NCI-H226 (cell line): ENCODE measurements at regions not wholly inside any gene's neighbourhood (a gene's known extent, or its start where the extent isn't known, plus 50 kb on each side); places are given as distances from the start of the nearest gene placed in this dataset.
"Not testable (repeated sequence)": the region's sequence is repeated elsewhere in the genome, so short reads cannot be mapped to it uniquely, and the experiment has no call there.

ENCODE experiments used
- DNase-seq: peaks from one replicate; pipeline ENCODE4 v3.0.0-alpha.2; 2015

DNA sequence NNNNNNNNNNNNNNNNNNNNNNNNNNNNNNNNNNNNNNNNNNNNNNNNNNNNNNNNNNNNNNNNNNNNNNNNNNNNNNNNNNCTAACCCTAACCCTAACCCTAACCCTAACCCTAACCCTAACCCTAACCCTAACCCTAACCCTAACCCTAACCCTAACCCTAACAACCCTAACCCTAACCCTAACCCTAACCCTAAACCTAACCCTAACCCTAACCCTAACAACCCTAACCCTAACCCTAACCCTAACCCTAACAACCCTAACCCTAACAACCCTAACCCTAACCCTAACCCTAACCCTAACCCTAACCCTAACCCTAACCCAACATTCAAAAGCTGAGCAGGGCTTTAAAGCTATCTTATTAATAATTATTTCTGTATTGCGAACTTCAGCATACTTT, 182.5 kb upstream of the FAM20C start:
- not testable (repeated sequence) for DNase-seq

DNA sequence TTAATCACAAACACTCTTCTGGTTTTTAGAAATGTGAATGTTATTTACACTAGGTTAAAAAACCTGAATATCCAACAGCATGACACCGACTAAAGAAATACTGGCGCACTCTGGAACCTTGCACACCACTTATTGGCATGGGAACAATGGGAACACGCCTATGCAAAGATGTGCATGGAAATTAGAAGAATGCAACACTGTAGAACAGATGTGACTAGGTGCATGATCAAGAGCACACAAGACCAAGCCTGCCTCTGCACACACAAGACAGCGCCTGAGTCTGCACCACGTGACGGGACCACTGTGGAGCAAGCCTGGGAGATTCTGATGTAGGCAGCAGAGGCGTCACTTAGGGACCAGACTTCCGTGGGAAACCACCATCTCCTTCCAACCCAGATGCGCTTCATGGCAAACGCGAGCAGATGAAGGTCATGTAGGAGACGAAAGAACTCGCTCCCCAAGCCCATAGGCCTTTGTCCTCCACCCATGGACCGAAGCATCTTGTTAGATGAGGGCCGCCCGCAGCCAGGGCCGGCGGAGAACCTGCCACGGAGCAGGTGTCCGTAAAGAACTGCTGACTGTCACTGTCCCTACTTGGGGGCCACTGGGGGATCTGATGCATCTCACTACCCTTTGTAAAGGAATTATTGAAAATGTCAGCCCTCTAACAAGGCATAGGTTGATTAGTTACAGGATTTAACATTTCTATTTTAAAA, 159.6 kb upstream of the FAM20C start:
- DNase-seq = not testable (repeated sequence)

DNA sequence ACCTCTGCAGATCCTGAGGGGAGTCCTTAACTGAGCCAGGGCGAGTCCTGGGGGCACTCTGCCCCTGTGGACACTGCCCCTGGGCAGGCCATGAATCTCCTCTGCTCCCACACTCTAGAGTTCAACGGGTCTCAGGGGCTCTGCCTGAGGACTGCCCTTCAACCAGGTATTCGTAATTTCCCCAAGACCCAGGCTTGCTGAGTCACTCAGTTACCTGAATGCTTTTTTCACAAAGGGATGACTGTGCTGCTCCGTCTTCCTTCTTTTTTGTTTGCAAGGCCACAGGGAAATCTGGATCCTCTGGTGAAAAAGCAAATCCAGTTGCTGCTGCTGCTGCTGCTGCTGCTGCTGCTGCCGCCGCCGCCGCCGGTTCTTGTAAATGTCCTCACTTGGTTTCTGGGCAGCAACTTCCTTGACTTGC, 157.2 kb upstream of the FAM20C start:
- not testable (repeated sequence) for DNase-seq

DNA sequence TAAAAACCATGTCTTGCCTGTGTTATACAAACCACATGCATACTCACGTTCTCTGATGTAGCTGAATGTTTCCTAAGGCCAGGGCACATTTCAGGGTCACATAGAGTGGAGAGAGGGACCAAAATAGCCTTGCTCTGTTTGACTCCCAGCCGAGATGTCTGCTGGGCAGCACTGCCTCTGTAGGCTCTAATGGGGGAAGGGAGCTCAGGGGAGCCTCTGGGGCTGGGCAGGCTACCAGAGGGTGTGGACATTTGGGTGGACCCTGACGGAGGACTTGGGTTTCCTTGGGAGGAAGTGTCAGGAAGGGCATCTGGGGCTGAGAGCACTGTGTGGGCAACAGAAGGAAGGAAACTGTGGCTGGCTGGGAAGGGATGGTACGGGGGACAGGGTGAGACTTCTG, 155.8 kb upstream of the FAM20C start:
- not testable (repeated sequence) for DNase-seq

DNA sequence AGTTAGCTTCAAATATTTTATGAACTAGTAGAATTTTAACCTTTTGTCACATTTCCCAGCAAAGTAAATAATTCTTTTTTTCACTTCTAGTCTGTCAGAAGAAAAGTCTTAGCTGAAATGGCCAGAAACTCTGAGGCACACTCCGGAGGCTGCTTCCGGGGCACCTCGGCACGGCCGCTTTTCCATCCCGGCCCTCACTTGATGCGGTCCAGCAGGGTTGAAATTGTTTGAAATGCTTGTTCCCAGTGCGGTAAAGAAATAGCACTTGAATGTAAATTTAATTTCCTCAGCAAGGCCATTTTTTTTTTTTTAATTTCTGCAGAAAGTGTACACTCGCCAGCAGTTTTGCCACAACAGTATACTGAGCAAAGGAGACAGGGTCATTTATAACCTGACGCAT, 154.7 kb upstream of the FAM20C start:
- DNase-seq = not testable (repeated sequence)

DNA sequence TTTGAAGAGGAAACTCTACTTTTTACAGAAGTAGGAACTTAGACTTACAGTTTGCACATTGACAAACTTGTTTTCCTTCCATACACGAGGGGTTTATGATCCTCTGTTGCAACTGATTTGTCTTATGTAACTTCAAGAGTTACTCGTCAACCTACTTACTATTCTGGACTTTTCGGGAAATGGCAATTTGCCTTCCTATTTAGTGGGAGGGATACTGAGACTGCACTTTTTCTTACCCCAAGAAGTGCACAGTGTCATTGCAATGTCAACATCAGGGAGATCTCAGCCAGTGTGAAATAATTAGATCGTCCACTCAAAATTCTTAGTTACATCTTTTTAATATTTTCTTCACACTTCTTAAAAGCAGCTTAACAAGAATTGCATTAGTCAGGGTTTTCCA, 153.9 kb upstream of the FAM20C start:
- not testable (repeated sequence) for DNase-seq

DNA sequence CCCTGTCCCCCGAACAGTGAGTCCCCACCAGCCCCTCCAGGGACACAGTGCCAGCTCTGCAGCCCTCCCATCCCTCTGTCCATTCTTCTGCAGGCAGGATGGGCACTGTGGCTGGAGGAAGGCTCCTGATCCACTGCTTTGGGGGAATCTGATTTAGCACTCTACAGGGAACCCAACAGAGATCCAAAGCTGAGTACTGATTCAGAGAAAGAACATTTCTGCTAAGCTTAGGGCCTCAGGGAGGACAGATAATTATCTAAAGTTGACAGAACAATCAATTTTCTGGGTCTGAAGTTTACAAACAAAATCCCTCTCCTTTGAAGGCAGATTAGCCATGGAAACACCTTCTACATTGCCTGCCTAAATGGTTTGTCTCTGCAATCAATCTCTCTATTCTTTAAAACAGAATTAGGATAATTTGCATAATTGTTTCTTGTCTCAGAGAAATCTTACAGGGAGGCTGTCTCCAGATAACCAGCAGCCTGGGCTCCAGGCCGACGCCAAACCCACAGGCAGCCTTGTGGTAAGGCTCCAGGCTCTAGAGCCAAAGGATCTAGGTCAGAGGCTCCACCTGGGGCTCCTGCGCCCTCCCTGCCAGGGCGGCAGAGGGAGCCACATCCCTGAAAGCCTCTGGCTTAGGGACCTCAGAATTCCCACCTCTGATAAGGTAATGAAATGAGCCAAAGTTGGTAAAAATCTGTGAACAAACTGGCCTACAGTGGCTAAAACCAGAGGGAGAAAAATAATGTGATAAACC, 152.2 kb upstream of the FAM20C start:
- DNase-seq = peak; percentile 36

DNA sequence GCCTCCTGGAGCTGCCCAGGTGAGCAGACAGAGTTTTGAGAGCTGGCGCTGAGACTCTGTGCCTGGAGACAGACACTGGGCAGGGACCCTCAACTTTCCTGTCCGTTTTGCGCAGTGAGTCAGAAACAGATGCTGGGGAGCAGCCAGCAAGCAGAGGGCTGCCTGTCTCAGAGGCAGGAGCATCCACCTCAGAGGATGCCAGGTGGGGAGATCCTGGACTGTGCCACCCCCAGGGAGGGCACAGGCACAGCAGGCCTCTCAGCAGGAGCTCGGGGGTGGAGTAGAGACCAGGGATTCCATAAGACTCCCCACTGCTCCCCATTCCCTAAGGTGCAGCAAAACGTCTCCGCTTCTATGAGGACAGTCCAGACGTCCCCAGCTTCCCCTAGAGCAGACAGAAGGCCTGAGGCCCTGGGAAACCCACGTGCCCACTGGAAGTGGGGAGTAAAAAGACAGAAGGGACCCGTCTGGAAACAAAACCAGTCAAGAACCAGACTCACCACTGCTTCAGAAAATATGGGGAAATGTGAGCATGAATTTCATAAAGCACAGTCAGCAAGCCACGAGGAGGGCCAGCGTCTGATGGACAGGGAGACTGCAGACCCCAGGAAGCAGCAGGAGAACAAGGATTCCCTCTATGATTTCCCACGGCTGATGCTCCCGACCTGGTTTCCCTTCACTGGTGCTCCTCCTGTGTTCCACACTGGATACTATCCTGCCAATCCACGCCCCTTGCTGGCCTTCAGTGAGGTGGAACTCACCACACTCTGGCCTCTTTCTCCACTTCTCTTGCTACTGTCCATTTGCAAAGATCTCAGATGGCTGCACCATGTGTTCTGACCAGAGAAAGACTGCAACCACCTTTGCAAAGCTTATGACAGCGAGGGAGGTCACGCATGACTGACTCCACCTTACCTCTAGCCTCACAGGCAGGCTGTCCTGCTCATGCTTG, 151.3 kb upstream of the FAM20C start:
- no peak for DNase-seq

DNA sequence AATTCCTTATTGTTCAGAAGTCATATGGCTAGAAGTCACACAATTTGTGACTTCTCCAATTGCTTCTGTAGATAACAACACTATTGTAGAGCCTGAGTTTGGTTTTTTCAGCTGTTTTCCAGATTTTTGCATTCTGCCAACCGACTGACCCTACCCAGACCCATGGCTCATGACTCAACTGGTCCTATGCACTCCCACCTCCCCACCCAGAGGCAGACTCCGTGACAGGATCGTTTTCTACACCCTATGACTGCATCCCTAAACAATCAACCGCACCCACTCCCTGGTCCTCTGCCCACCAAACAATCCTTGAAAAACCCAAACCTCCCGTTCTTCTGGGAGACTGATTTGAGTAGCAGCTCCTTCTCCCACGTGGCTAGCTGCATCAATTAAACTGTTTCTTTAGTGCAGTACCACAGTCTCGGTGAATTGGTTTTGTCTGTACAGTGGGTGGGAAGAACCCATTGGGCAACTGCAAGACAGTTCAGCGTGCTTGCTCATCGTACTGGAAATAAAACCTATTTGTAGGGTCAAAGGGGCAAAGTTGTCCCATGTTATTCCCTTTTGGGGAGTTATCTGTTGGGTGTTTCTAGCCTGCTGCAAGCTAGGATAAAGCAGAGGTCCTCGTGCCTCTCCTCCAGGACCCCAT, 150.3 kb upstream of the FAM20C start:
- no peak for DNase-seq

DNA sequence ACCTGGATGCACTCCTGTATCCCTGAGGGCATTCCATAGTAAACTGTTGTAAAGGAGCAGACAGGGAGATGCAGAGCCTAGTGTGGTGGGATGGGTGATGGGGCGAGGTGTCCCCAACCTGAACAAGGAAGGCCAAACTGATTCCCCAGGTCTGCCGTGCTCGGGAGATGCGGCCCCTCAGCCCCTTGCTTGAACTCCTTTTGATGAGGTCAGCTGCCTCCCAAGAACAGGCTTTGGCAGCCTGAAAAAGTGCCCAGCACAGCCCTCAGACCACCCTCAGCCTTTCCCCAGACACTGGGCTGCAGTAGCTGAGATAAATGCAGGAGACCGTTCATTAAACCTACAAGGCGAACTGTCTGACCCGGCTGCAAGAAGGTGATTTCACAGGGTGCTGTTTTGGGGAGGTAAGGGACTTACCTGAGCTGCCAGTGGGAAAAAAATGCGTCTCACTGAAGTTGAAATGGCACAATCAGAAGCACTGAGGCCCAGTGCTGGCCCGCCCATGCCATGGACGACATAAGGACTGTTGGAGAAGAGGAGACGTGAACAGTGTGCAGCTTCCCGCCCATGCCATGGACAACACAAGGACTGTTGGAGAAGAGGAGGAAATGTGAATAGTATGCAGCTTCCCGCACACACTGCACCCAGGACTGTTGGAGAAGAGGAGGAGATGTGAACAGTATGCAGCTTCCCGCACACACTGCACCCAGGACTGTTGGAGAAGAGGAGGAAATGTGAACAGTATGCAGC, 148.4 kb upstream of the FAM20C start:
- DNase-seq = no peak

DNA sequence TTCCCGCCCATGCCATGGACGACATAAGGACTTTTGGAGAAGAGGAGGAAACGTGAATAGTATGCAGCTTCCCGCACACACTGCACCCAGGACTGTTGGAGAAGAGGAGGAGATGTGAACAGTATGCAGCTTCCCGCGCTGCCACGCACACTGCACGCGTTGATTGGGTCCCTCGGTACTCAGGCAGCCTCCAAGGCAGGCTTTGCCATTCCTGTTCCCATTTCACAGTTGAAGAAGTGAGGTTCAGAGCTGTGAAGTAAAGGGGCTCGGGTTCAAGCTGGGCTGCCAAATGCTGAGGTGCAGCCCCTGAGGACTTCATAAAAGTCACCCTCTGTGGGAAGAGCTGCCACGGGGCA, 147.9 kb upstream of the FAM20C start:
- DNase-seq = no peak

DNA sequence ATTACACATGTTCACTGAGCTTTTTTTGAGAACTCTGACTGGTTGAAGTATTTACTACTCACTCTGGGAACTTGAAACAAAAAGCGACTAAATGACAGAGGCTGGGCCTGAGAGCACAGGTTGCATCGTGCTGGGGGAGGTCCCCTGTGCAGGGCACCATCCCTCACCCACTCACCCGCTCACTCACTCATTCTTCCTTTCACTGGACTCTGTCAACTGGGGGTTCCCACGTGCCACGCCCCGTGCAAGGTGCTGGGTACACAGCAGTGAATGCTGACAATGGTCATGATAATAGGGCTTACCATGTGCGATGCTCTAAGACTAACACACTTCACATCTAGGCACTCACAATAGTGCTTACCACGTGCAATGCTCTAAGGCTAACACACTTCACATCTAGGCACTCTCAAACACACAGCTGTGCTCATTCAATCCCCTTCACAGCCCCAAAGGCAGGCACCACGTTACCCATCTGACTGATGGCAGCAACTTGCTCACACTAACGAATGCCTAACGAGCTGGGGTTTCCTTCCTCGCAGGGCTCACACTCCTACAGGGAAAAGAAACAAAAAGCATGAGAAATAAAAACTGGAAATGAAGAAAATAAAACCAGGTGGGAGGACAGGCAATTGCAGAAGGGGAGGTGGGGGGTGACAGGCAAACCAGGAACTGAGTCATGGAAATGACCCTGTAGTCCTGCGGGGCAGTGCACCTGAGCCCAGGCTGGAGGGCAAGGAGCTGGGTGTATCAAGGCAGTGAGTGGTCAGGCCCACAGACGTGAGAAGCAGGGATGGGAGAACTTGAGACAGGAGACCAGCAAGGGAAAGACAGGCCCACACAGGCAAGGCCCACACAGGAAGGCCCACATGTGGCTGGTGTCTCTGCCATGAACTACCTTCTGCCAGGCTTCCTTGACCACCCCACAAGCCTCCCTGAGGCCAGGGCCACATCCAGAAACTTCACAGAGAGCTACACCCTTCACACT, 147.0 kb upstream of the FAM20C start:
- DNase-seq = no peak

DNA sequence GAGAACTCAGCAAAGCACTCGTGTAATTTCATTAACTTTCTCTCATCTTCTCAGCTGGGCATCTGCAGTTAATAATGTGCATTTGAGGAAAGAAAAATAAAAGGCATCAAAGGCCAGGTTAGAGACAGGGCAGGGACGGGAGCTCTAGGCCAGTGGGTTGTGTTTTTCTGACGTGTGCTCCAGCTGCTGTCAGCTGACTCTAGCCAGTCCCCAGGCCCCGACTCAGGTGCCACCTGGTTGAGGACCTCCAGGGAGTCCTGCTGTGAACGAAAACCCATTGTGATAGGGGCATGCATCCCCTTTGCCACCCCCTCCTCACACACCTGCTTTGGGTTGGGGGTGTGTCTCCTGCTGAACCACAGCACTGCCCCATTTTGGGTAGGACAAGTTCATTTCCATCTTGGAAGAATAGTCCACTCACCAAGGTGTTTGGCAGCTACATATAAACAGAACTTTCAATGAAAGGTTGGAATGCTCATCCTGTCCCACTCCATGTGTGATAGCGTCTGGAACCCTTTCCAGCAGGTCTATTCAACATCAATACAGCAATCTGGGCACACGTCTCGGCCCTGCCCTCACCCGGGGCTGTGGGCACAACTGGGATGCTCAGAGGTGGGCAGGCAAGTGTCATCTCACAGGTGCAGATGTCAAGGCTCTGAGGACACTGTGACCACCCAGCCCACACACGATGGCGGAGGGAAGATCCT, 146.1 kb upstream of the FAM20C start:
- DNase-seq = no peak

DNA sequence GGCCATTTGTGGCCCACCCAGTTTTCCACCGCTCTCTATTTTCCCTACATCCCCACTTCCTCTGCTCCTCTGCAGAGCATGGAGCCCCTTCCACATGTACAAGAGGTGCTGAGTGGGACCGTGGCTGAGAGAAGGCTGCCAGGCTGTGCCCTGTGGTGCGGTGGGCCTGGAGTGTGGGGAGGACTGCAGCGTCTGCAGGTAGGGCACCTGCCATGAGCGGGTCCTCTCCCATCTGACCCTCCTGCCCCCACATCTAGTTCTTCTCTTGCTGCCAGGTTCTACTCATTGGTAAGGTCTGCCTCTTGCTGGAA, 145.6 kb upstream of the FAM20C start:
- DNase-seq = no peak

DNA sequence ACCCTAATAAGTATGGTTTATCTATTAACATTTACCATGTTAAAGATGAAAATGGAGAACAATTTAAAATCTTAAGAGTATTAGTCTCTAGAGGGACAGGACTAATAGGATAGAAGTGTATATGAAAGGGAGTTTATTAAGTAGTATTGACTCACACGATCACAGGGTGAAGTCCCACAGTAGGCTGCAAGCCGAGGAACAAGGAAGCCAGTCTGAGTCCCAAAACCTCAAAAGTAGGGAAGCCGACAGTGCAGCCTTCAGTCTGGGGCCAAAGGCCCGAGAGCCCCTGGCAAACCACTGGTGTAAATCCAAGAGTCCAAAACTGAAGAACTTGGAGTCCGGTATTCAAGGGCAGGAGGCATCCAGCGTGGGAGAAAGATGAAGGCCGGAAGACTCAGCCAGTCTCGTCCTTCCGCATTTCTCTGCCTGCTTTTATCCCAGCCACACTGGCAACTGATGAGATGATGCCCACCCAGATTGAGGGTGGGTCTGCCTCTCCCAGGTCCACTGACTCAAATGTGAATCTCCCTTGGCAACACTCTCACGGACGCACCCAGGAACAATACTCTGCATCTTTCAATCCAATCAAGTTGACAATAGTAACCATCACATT, 140.8 kb upstream of the FAM20C start:
- no peak for DNase-seq

DNA sequence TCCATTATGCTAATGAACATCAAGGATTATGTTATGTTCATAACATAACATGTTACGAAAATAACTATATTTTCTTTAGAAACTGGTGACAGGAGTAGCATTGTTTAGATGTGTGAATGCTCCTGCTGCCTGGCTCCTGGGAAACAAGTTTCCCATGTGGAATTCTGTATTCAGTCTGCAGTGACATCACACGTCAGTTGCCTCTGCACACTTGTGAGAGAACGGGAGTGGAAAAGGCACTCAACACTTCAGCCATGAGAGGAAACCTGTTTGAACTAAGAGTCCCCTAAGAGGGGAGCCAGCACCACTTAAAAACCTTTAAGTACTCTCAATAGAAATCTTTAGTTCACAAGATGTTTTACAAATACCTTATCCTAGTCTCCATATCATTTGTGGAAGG, 140.3 kb upstream of the FAM20C start:
- no peak for DNase-seq

DNA sequence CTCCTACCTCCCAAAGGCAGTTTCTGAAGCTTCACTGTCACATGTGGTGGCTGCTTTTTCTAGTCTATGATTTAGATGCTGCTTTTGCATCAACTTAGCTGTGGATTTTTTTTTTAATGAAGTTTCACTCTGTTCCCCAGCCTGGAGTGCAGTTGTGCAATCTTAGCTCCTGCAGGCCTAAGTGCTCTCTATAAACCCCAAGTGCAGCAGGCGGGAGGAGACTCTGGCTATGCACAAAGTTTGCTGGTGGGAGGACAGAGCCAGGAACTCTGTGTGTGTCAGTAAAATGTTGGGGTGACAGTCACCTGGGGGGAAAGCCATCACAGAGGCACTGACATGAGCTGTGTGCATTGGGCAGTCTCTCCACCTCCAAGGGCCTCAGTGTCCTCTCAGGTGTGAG, 138.8 kb upstream of the FAM20C start:
- DNase-seq = no peak

DNA sequence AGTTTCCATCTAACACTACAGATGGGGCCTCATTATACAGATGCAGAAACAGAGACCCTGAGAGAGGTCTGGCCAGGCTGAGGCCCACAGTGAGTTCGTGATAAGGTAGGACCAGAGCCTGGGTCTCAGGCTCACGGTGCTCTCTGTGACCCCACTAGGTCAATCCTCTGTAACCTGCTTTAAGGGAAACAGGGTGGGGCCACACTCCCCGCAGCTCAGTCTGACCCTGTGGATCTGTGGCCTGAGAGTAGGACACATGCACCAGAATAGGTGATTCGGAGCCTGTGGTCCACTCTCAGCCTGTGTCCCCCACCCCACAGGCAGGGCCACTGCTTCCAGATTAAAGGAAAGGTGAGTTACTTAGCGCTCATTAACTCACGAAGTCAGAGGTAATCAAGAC, 137.8 kb upstream of the FAM20C start:
- no peak for DNase-seq

DNA sequence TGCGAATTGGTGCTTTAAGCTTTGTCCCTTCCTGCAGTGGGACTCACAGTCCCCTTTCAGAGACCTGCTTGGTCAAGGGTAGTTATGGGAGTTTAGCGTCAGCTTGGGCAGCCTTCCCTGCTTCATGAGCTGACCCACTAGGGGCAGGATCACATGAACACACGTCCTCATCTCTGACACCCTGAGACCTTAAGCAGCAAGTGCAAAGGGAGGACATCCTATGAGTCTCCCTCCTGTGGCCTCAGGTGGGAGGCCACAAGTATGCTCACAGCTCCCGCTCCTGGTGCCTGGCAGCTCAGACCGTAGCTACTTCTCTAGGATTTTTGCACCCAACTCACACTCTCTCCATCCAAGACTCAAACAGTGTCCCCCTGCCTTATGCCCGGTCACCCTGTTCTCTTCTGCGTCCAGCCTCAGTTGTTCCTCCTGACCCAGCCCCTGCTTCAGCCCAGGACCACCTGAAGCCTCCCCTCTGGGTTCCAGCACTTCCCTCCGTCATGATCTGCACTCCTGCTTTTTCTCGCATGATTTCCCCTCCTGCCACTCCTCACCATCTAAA, 136.6 kb upstream of the FAM20C start:
- no peak for DNase-seq
